Loucy (cell line): ENCODE measurements at regions not wholly inside any gene's neighbourhood (a gene's known extent, or its start where the extent isn't known, plus 50 kb on each side); places are given as distances from the start of the nearest gene placed in this dataset.

ENCODE experiments used
- H2AFZ ChIP-seq: fragments of 200-600 bp; sonication (generic); 2 replicates; pipeline ENCODE4 v1.6.0; 2016; ENCODE audit warnings: antibody characterized with exemption, mild to moderate bottlenecking, low read length, moderate library complexity
- H3F3A ChIP-seq: fragments of 200-600 bp; 2 replicates; pipeline ENCODE4 v1.6.0; 2016; ENCODE audit warnings: antibody characterized with exemption, low read depth, mild to moderate bottlenecking
- H3K27me3 ChIP-seq: fragments of 200-600 bp; sonication (generic); 2 replicates; pipeline ENCODE4 v1.6.1; 2014; ENCODE audit warnings: low read length, mild to moderate bottlenecking; ENCODE audit not compliant: insufficient read depth, poor library complexity, severe bottlenecking
- H3K36me3 ChIP-seq: fragments of 200-600 bp; sonication (generic); 2 replicates; pipeline ENCODE4 v1.6.1; 2016; ENCODE audit warnings: low read length; ENCODE audit not compliant: insufficient read depth
- H3K4me1 ChIP-seq: fragments of 200-600 bp; sonication (generic); 2 replicates; pipeline ENCODE4 v1.5.1; 2014; ENCODE audit warnings: low read length, mild to moderate bottlenecking; ENCODE audit not compliant: insufficient read depth, poor library complexity, severe bottlenecking
- H3K4me2 ChIP-seq: fragments of 200-600 bp; sonication (generic); 2 replicates; pipeline ENCODE4 v1.6.0; 2014; ENCODE audit warnings: antibody characterized with exemption, low read length, low read depth, mild to moderate bottlenecking; ENCODE audit not compliant: poor library complexity, severe bottlenecking
- H3K4me3 ChIP-seq: fragments of 200-600 bp; sonication (generic); 2 replicates; pipeline ENCODE4 v1.5.1; 2014; ENCODE audit warnings: low read length, mild to moderate bottlenecking, mixed read lengths; ENCODE audit not compliant: poor library complexity, severe bottlenecking
- H3K79me2 ChIP-seq: fragments of 200-600 bp; sonication (generic); 2 replicates; pipeline ENCODE4 v1.6.1; 2014; ENCODE audit warnings: low read length; ENCODE audit not compliant: insufficient read depth
- H3K9ac ChIP-seq: fragments of 200-600 bp; sonication (generic); 2 replicates; pipeline ENCODE4 v1.6.0; 2014; ENCODE audit warnings: mild to moderate bottlenecking, low read depth, low read length, moderate library complexity; ENCODE audit not compliant: poor library complexity, severe bottlenecking
- H3K9me2 ChIP-seq: fragments of 200-600 bp; sonication (generic); replicated peaks from 2 replicates; pipeline ENCODE4 v1.6.1; 2016; ENCODE audit warnings: low read depth, low read length, mixed read lengths
- H3K9me3 ChIP-seq: fragments of 200-600 bp; sonication (generic); 2 replicates; pipeline ENCODE4 v1.6.1; 2014; ENCODE audit warnings: mild to moderate bottlenecking, antibody characterized with exemption, low read length, low read depth; ENCODE audit not compliant: insufficient read depth
- H4K20me1 ChIP-seq: fragments of 200-600 bp; sonication (generic); 2 replicates; pipeline ENCODE4 v1.6.0; 2014; ENCODE audit warnings: antibody characterized with exemption, low read length, mild to moderate bottlenecking; ENCODE audit not compliant: insufficient read depth, poor library complexity, severe bottlenecking
- EZH2phosphoT487 ChIP-seq: fragments of 200-600 bp; IDR thresholded peaks from 2 replicates; pipeline ENCODE4 v1.6.1; 2018; ENCODE audit warnings: antibody characterized with exemption, mild to moderate bottlenecking, moderate library complexity, borderline replicate concordance
- TF ChIP-seq, protein P1 (sequence below): fragments of 200-600 bp; sonication (generic); conservative IDR thresholded peaks from 2 replicates; pipeline ENCODE4 v1.5.1; 2014; ENCODE audit warnings: mild to moderate bottlenecking, antibody characterized with exemption, low read length

DNA sequence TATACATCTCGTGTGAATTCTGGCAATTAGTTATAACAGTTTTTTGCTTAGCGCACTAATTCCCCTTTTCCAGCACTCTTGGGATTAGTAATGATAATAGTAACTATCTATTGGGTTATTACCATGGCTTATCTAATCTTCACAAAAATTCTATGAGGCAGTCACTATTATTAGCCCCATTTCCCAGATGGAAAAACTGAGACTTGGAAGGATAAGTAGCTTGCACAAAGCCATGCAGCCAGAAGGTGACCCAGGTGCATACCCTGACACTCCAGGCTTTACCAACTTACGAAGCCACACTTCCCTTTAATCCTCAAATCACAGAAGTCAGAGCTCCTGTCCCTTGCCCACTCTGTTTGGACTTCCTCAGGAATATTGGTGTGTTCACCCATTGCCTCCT, 156.8 kb downstream of the CYP26B1 start:
- H3K36me3 ChIP-seq, result no peaks in the 10 kb centered on the region
- TF ChIP-seq EZH2phosphoT487, result no peak
- TF ChIP-seq, protein P1, sequence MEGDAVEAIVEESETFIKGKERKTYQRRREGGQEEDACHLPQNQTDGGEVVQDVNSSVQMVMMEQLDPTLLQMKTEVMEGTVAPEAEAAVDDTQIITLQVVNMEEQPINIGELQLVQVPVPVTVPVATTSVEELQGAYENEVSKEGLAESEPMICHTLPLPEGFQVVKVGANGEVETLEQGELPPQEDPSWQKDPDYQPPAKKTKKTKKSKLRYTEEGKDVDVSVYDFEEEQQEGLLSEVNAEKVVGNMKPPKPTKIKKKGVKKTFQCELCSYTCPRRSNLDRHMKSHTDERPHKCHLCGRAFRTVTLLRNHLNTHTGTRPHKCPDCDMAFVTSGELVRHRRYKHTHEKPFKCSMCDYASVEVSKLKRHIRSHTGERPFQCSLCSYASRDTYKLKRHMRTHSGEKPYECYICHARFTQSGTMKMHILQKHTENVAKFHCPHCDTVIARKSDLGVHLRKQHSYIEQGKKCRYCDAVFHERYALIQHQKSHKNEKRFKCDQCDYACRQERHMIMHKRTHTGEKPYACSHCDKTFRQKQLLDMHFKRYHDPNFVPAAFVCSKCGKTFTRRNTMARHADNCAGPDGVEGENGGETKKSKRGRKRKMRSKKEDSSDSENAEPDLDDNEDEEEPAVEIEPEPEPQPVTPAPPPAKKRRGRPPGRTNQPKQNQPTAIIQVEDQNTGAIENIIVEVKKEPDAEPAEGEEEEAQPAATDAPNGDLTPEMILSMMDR, result no peak
- H3F3A ChIP-seq, result no peaks in the 10 kb centered on the region

DNA sequence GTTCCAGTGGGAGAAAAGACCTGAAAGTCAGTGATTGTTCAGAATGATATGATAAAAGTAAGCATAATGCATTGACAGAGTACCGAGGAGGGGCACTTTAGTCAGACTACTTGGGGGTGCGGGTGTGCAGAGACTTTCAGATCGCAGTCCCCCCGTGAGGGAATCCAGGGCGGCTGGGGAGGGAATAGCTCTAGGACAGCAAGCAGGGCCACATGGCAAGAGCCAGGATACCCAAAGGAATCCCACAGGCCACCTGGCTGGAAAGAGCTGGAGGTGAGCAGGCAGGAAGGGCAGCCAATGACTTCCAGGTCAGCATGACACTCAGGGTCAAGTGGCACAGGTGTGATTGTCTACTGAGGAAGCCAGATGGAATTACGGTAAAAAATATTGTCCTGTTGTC, 157.5 kb downstream of the CYP26B1 start:
- H3F3A ChIP-seq, result no peaks in the 10 kb centered on the region
- no peaks in the 10 kb centered on the region for H3K4me1 ChIP-seq
- H4K20me1 ChIP-seq, result no peaks in the 10 kb centered on the region
- H3K79me2 ChIP-seq, result no peaks in the 10 kb centered on the region
- no peak overlapping the region for H3K4me3 ChIP-seq
- H3K9ac ChIP-seq, result no peak overlapping the region
- H3K9me2 ChIP-seq, result no peaks in the 10 kb centered on the region
- no peak overlapping the region for H2AFZ ChIP-seq
- no peaks in the 10 kb centered on the region for H3K9me3 ChIP-seq
- H3K27me3 ChIP-seq, result no peaks in the 10 kb centered on the region
- H3K36me3 ChIP-seq, result no peaks in the 10 kb centered on the region
- TF ChIP-seq, protein P1, result no peak
- no peak for TF ChIP-seq EZH2phosphoT487
- no peak overlapping the region for H3K4me2 ChIP-seq

More for the DNA sequence above, 156.8 kb downstream of the CYP26B1 start:
- H3K4me2 ChIP-seq, result no peak overlapping the region
- H2AFZ ChIP-seq, result no peak overlapping the region
- no peaks in the 10 kb centered on the region for H3K9me3 ChIP-seq
- no peaks in the 10 kb centered on the region for H4K20me1 ChIP-seq
- H3K79me2 ChIP-seq, result no peaks in the 10 kb centered on the region
- H3K4me3 ChIP-seq, result no peak overlapping the region
- H3K4me1 ChIP-seq, result no peaks in the 10 kb centered on the region
- H3K9me2 ChIP-seq, result no peaks in the 10 kb centered on the region
- H3K27me3 ChIP-seq, result no peaks in the 10 kb centered on the region
- no peak overlapping the region for H3K9ac ChIP-seq

GRCh38 chr2:71989671-71990070, 158.0 kb downstream of the CYP26B1 start:
- Histone ChIP-seq H3K79me2 (no peaks in the 10 kb centered on the region), H3K9me3 (no peaks in the 10 kb centered on the region), H3K4me1 (no peaks in the 10 kb centered on the region), H3K4me2 (no peak overlapping the region), H3F3A (no peaks in the 10 kb centered on the region), H3K9ac (no peak overlapping the region), H2AFZ (no peak overlapping the region), H4K20me1 (no peaks in the 10 kb centered on the region), H3K27me3 (no peaks in the 10 kb centered on the region), H3K36me3 (no peaks in the 10 kb centered on the region), H3K4me3 (no peak overlapping the region), H3K9me2 (no peaks in the 10 kb centered on the region)
- TF ChIP-seq, protein P1, result no peak
- TF ChIP-seq EZH2phosphoT487, result no peak
